ENCODE measurements at regions not wholly inside any gene's neighbourhood (a gene's known extent, or its start where the extent isn't known, plus 50 kb on each side); places are given as distances from the start of the nearest gene placed in this dataset.

DNA sequence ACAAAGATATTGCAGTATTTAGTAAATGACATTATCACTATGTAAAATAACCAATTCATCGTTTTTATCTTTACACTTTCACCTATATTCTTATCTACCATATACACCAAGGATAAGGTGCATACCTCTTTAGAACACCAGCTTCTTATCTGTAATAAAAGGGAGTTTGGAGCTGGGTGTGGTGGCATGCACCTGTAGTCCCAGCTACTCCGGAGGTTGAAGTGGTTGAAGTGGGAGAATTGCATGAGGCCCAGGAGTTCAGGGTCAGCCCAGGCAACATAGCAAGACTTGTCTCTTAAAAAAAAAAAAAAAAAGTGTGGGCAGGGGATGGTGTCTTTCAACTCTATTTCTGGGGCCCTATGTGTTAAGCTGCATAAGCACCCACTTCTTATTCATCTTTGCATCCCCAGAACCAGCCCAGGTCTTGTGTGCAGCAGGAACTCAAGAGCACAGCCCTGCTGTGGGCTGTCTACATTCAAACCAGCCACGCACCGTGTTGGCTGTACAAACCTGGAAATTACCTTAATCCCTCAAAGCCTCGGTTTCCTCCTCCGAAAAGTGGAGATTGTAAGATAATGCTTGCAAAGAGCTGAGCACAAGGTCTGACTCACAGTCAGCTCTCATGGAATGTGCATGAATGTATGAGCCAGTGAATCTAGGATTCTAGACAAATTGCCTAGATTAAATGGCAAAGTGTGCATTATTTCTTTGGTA, 256.6 kb upstream of the FOXN3 start:
- Histone ChIP-seq H3K4me1 (replicated peaks in 1 of 2; ENCODE audit: control insufficient read depth in 2 of 2, insufficient read depth in 2 of 2, low read length in 2 of 2) (no peaks in the 10 kb centered on the region), H2AFZ (ENCODE audit: low read depth, low read length) (no peak overlapping the region), H3K27ac (ENCODE audit: extremely low read depth, low read depth, low read length) (no peak overlapping the region), H3K9me3 (replicated peaks; ENCODE audit: control insufficient read depth, insufficient read depth, low read depth, low read length) (no peaks in the 10 kb centered on the region), H3K9me1 (ENCODE audit: control insufficient read depth, insufficient read depth, low read length) (no peaks in the 10 kb centered on the region), H3K4me2 (ENCODE audit: insufficient read depth, low read length) (no peak overlapping the region), H3K36me3 (ENCODE audit: control insufficient read depth, insufficient read depth, low read length) (no peaks in the 10 kb centered on the region), H3K79me2 (ENCODE audit: control insufficient read depth, insufficient read depth, low read length) (no peaks in the 10 kb centered on the region), H4K20me1 (replicated peaks; ENCODE audit: control insufficient read depth, insufficient read depth, low read length) (no peaks in the 10 kb centered on the region), H3K9ac (ENCODE audit: insufficient read depth in 1 of 2, low read depth in 2 of 2, low read length in 2 of 2) (no peak overlapping the region), H3K4me3 (no peak overlapping the region), H3K27me3 (ENCODE audit: control insufficient read depth in 2 of 2, insufficient read depth in 2 of 2, low read length in 2 of 2) (no peaks in the 10 kb centered on the region)
- ChIA-PET CTCF (ENCODE audit: low intra/inter-chr PET ratio) (no interaction called here), POLR2A (interaction anchor here (0.6 kb wide), 1 partner anchor 283 kb away, joined by 3 read pairs; no protein-coding TSS in a partner anchor)
- BruUV-seq (replicated peaks), result no TSS peak
- DNase-seq (ENCODE audit: extremely low read depth in 1 of 4, low spot score in 3 of 4), result no peak
- intact Hi-C loops (cut with micrococcal nuclease), result no loop called here
- 0% methylated on average over 6 of the region's 6 CpGs for WGBS (ENCODE audit: insufficient coverage, low coverage, missing lambda C conversion rate)
- in situ Hi-C loops (cut with MboI), result no loop called here
- TF ChIP-seq NCOA1 (IDR thresholded peaks at IDR 0.05; ENCODE audit: low read depth) (no peak), TAL1 (IDR thresholded peaks at IDR 0.05) (no peak), WHSC1 (IDR thresholded peaks at IDR 0.05; ENCODE audit: low read length) (no peak), TCF3 (CRISPR knock-in tag; IDR thresholded peaks at IDR 0.05) (no peak), ZNF668 (CRISPR knock-in tag; IDR thresholded peaks at IDR 0.05) (no peak), RBM15 (IDR thresholded peaks at IDR 0.05; ENCODE audit: insufficient read depth, low read length) (no peak), HNRNPUL1 (IDR thresholded peaks at IDR 0.05; ENCODE audit: low read length) (no peak), KLF6 (CRISPR knock-in tag; IDR thresholded peaks at IDR 0.05; ENCODE audit: borderline replicate concordance) (no peak), ETS2 (tag; IDR thresholded peaks at IDR 0.05; ENCODE audit: borderline replicate concordance, poor library complexity, severe bottlenecking) (no peak), ZNF76 (CRISPR knock-in tag; IDR thresholded peaks at IDR 0.05; ENCODE audit: borderline replicate concordance) (no peak), TEAD2 (tag; IDR thresholded peaks at IDR 0.05) (no peak)
- ATAC-seq, result no peak
- FAIRE-seq, result no peak
